K562 (cell line): ENCODE measurements at regions not wholly inside any gene's neighbourhood (a gene's known extent, or its start where the extent isn't known, plus 50 kb on each side); places are given as distances from the start of the nearest gene placed in this dataset.

Source experiments
- ATAC-seq: fragments of 200-7000 bp; cut with Tn5 transposase; 3 replicates; pipeline ENCODE4 v1.9.1; 2020; ENCODE audit warnings: moderate library complexity
- BruUV-seq: library from RNA; stranded (reverse); fragments of 400-500 nt; replicated peaks from 2 replicates; lab custom pipeline; 2021; lab: Mats Ljungman, UMichigan
- CTCF ChIA-PET: fragments of 300-600 bp; formaldehyde crosslinking; extraction: SDS; loops from one replicate; lab custom pipeline; 2021; ENCODE audit warnings: low intra/inter-chr PET ratio; lab: Yijun Ruan, JAX
- POLR2A ChIA-PET: fragments of 300-600, 350-650 bp; sonication (Branson Sonifier 250); formaldehyde crosslinking; extraction: SDS; loops from one replicate; lab custom pipeline; 2021; ENCODE audit warnings: antibody characterized with exemption, inconsistent platforms; lab: Yijun Ruan, JAX
- DNase-seq, 4 experiments: peaks; one replicate each; pipeline versions ENCODE4 v3.0.0 to v3.0.0-alpha.2; 2011 to 2018; ENCODE audit warnings: low spot score in 3 of 4, mixed read lengths in 3 of 4; ENCODE audit errors: extremely low read depth in 1 of 4
- FAIRE-seq: peaks from 2 replicates; lab custom pipeline; 2011; peaks lifted over from hg19 to GRCh38; lab: Jason Lieb, UNC
- H2AFZ ChIP-seq: 2 replicates; pipeline ENCODE4 v1.6.0; 2011; ENCODE audit warnings: low read depth, low read length, control low read depth, inconsistent platforms
- H3K27ac ChIP-seq: fragments of 200-600 bp; 3 replicates; pipeline ENCODE4 v1.8.0; 2011; ENCODE audit warnings: low read depth, mild to moderate bottlenecking, control low read depth, inconsistent platforms, low read length, moderate library complexity, mixed read lengths; ENCODE audit errors: extremely low read depth
- H3K27me3 ChIP-seq, 2 experiments: fragments of 300-600 bp in 1 of 2; 2 replicates in 1 of 2; 3 replicates in 1 of 2; pipeline versions ENCODE4 v1.6.0 to v1.8.0; 2011; ENCODE audit warnings: inconsistent platforms in 2 of 2, low read length in 2 of 2, mild to moderate bottlenecking in 1 of 2, mixed read lengths in 1 of 2, moderate library complexity in 1 of 2; ENCODE audit not compliant: control insufficient read depth in 2 of 2, insufficient read depth in 2 of 2
- H3K36me3 ChIP-seq: fragments of 300-600 bp; 3 replicates; pipeline ENCODE4 v1.8.0; 2011; ENCODE audit warnings: mild to moderate bottlenecking, low read length, inconsistent platforms; ENCODE audit not compliant: control insufficient read depth, insufficient read depth
- H3K4me1 ChIP-seq, 2 experiments: fragments of 200-600 bp in 1 of 2; replicated peaks in 1 of 2; 2 replicates in 1 of 2; 3 replicates in 1 of 2; pipeline versions ENCODE4 v1.5.1 to v1.8.0; 2011; ENCODE audit warnings: inconsistent platforms in 2 of 2, low read length in 2 of 2, mild to moderate bottlenecking in 1 of 2, mixed read lengths in 1 of 2, moderate library complexity in 1 of 2; ENCODE audit not compliant: control insufficient read depth in 2 of 2, insufficient read depth in 2 of 2
- H3K4me2 ChIP-seq: 2 replicates; pipeline ENCODE4 v1.6.1; 2011; ENCODE audit warnings: low read length, control low read depth, inconsistent platforms, mixed read lengths; ENCODE audit not compliant: insufficient read depth
- H3K4me3 ChIP-seq: fragments of 200-600 bp; sonication (generic), shearing (Covaris generic); 2 replicates; pipeline ENCODE4 v1.5.1; 2016; ENCODE audit warnings: control low read depth, inconsistent platforms
- H3K79me2 ChIP-seq: fragments of 200-600 bp; 3 replicates; pipeline ENCODE4 v1.8.0; 2011; ENCODE audit warnings: low read length, inconsistent platforms; ENCODE audit not compliant: control insufficient read depth, insufficient read depth
- H3K9ac ChIP-seq, 2 experiments: 2 replicates each; pipeline versions ENCODE4 v1.6.0 to v1.6.1; 2011; ENCODE audit warnings: low read depth in 2 of 2, low read length in 2 of 2, control low read depth in 1 of 2, inconsistent platforms in 1 of 2, mild to moderate bottlenecking in 1 of 2, mixed read lengths in 1 of 2; ENCODE audit not compliant: insufficient read depth in 1 of 2
- H3K9me1 ChIP-seq: one replicate; pipeline ENCODE4 v1.6.0; 2011; ENCODE audit warnings: inconsistent platforms, mild to moderate bottlenecking, low read length, moderate library complexity; ENCODE audit not compliant: control insufficient read depth, insufficient read depth
- H3K9me3 ChIP-seq: replicated peaks from 2 replicates; pipeline ENCODE4 v1.5.1; 2011; ENCODE audit warnings: low read depth, low read length, inconsistent platforms; ENCODE audit not compliant: control insufficient read depth, insufficient read depth
- H4K20me1 ChIP-seq: replicated peaks from 2 replicates; pipeline ENCODE4 v1.6.1; 2011; ENCODE audit warnings: low read length, inconsistent platforms, mixed read lengths; ENCODE audit not compliant: control insufficient read depth, insufficient read depth
- MAZ ChIP-seq, 2 experiments: fragments of 450-650 bp in 1 of 2; sonication (generic) in 1 of 2; formaldehyde crosslinking; IDR thresholded peaks in 1 of 2; conservative IDR thresholded peaks in 1 of 2; 2 replicates each; pipeline versions ENCODE4 v1.4.0 to v1.5.0; 2020; ENCODE audit warnings: mild to moderate bottlenecking in 1 of 2, missing genetic modification reagents in 1 of 2
- SREBF2 ChIP-seq: sonication (generic); formaldehyde crosslinking; IDR thresholded peaks from 2 replicates; pipeline ENCODE4 v1.4.0; 2020; ENCODE audit warnings: mild to moderate bottlenecking, missing genetic modification reagents
- ZFP36 ChIP-seq: fragments of 150-350 bp; IDR thresholded peaks from 2 replicates; pipeline ENCODE4 v1.6.1; 2018; ENCODE audit warnings: low read length, low read depth; ENCODE audit not compliant: partially characterized antibody
- WGBS: fragments of 100-300 bp; shearing (Covaris generic); methylation state at CpG from one replicate; pipeline ENCODE4 v1.1.6; 2016; ENCODE audit warnings: low coverage, mixed read lengths; ENCODE audit not compliant: insufficient coverage; ENCODE audit errors: missing lambda C conversion rate; 5-methylcytosine and 5-hydroxymethylcytosine counted together
- in situ Hi-C: fragments of 300-500 bp; cut with MboI; formaldehyde crosslinking; loops from 4 replicates; pipeline ENCODE4 v1.15.0; 2018; ENCODE audit warnings: inconsistent platforms, mixed read lengths
- intact Hi-C: fragments of 100-400 bp; cut with micrococcal nuclease; formaldehyde crosslinking; loops from 2 replicates; pipeline ENCODE4 v1.14.2; 2022
- TF ChIP-seq, protein P1 (sequence below), 3 experiments: IDR thresholded peaks in 2 of 3; conservative IDR thresholded peaks in 1 of 3; 2 replicates each; pipeline ENCODE4 v1.5.1; 2011 to 2012; ENCODE audit warnings: low read length in 3 of 3, mild to moderate bottlenecking in 3 of 3, control low read depth in 2 of 3, improper control_type of control experiment in 1 of 3, inconsistent platforms in 1 of 3, low read depth in 1 of 3, mixed read lengths in 1 of 3, moderate library complexity in 1 of 3; ENCODE audit not compliant: insufficient read depth in 2 of 3
- TF ChIP-seq, protein P2 (sequence below): sonication (generic); formaldehyde crosslinking; IDR thresholded peaks from 2 replicates; pipeline ENCODE4 v1.9.0; 2022; ENCODE audit warnings: mild to moderate bottlenecking, missing genetic modification reagents

GRCh38 chr9:121550569-121551512, 51.2 kb upstream of the GGTA1 start (continued):
- TF ChIP-seq, protein P1, sequence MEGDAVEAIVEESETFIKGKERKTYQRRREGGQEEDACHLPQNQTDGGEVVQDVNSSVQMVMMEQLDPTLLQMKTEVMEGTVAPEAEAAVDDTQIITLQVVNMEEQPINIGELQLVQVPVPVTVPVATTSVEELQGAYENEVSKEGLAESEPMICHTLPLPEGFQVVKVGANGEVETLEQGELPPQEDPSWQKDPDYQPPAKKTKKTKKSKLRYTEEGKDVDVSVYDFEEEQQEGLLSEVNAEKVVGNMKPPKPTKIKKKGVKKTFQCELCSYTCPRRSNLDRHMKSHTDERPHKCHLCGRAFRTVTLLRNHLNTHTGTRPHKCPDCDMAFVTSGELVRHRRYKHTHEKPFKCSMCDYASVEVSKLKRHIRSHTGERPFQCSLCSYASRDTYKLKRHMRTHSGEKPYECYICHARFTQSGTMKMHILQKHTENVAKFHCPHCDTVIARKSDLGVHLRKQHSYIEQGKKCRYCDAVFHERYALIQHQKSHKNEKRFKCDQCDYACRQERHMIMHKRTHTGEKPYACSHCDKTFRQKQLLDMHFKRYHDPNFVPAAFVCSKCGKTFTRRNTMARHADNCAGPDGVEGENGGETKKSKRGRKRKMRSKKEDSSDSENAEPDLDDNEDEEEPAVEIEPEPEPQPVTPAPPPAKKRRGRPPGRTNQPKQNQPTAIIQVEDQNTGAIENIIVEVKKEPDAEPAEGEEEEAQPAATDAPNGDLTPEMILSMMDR (IDR thresholded peaks at IDR 0.05 in 2 of 3, conservative IDR thresholded peaks at IDR 0.05 in 1 of 3; ENCODE audit: insufficient read depth in 2 of 3, low read depth in 1 of 3, low read length in 3 of 3) = peak; percentile 76 to 93 (median 86)
- TF ChIP-seq MAZ (CRISPR knock-in tag; conservative IDR thresholded peaks at IDR 0.05 in 1 of 2, IDR thresholded peaks at IDR 0.05 in 1 of 2) = peak; percentile 54 to 72; a peak in 3 of 4 replicates
- TF ChIP-seq, protein P2, sequence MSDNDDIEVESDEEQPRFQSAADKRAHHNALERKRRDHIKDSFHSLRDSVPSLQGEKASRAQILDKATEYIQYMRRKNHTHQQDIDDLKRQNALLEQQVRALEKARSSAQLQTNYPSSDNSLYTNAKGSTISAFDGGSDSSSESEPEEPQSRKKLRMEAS = 0 out of 2 replicates have a peak, but pooled peaks have one; percentile 15

DNA sequence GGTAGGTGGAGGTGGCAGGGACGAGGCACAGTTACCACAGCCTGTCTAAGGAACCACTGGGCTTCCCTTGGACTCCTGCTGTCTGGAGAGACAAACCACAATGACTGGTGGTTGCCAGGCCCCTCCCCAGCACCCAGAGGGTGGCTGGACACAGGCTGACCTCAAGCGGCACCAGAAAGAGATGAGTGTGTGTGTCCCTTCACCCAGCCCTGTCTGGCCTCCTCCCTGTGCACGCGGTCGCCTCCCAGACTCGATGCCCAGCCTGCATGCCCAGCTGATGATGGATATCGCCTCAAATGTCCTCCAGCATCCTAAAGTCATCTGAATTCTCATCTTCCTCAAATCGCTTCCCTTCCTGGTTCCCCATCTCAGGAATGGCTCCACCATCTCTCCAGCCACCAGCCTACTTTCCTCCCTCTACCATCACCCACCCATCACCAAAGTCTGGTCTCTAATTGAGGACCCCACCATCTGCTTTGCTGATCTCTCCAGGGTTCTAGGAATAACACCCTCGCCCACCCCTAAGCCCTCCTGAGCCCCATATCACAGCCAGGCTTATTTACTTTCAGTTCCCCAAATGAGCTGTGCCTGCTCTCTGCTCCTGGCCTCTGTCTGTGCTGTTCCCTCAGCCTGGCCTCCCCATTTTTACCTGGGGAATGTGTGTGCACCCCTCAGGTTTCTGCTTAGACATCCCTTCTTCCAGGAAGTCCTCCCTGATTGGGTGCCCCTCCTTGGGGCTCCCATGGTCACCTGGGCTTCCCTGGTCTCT, 52.5 kb upstream of the GGTA1 start:
- POLR2A ChIA-PET = interaction anchor here (0.6 kb wide), 1 partner anchor 101 kb away, joined by 3 read pairs; no protein-coding TSS in a partner anchor

More for the DNA sequence above, 52.5 kb upstream of the GGTA1 start:
- peaks cover 0 to 6% of the 10 kb centered on the region in 2 experiments; a peak in 2 of 5 replicates for H3K4me1 ChIP-seq
- 0% methylated on average over 9 of the region's 9 CpGs for WGBS
- H3K9me3 ChIP-seq = no peaks in the 10 kb centered on the region
- no peak for ATAC-seq
- DNase-seq = no peak
- FAIRE-seq = no peak
- no peak overlapping the region for H3K4me3 ChIP-seq
- BruUV-seq = no TSS peak
- peak overlapping the region in 1 of 2 experiments; percentile 45; a peak in 1 of 4 replicates for H3K9ac ChIP-seq
- H3K4me2 ChIP-seq = no peak overlapping the region
- H3K36me3 ChIP-seq = no peaks in the 10 kb centered on the region
- H3K9me1 ChIP-seq = no peaks in the 10 kb centered on the region
- CTCF ChIA-PET = no interaction called here
- H4K20me1 ChIP-seq = peaks cover 8% of the 10 kb centered on the region; the same call in 1 of the 2 replicates
- no peak overlapping the region for H3K27ac ChIP-seq
- intact Hi-C loops = loop anchor here (2.0 to 5.0 kb wide), 2 partner anchors 25 to 75 kb away; no protein-coding TSS in a partner anchor
- peaks cover 0 to 38% of the 10 kb centered on the region in 2 experiments; a peak in 3 of 5 replicates for H3K27me3 ChIP-seq
- H2AFZ ChIP-seq = no peak overlapping the region
- in situ Hi-C loops = loop anchor here (5.0 kb wide), 1 partner anchor 135 kb away; no protein-coding TSS in a partner anchor
- peak; percentile 71 for TF ChIP-seq ZFP36
- TF ChIP-seq SREBF2 (CRISPR knock-in tag) = no peak
- no peaks in the 10 kb centered on the region for H3K79me2 ChIP-seq
